ENCODE measurements at regions not wholly inside any gene's neighbourhood (a gene's known extent, or its start where the extent isn't known, plus 50 kb on each side); places are given as distances from the start of the nearest gene placed in this dataset.

DNA sequence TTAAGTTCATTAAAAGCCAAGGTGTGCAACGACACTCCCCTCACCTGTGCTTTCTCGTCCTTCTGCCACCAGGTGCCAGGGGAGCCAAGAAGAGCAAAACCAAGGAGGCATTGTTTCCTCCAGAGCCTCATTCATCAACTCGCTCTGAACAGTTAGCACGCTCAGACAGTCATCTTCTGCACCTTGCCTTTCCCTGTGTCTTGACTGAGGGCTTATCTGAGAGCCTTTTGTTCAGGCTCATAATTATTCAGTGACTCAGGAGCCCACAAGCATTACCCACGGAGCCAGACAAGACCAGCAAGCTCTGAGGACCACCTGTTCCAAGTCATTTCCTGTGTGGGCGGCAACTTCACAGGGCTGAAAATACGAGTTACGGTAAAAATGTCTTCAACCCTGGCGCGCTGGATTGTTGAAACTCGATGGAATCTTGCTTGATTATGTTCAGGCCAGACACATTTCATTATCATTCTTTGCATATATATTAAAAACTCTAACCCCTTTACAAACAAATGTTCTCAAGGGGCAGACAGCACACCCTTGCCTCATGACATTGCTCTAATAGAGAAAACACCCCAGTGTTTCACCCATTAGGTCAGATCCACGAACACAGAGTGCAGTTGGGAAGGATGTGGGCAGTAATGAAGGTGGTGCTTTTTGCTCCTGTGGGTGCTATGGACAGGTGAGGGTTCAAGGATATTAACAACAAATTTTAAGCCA, 89.7 kb upstream of the RUNX1 start:
- TF ChIP-seq, protein P1, sequence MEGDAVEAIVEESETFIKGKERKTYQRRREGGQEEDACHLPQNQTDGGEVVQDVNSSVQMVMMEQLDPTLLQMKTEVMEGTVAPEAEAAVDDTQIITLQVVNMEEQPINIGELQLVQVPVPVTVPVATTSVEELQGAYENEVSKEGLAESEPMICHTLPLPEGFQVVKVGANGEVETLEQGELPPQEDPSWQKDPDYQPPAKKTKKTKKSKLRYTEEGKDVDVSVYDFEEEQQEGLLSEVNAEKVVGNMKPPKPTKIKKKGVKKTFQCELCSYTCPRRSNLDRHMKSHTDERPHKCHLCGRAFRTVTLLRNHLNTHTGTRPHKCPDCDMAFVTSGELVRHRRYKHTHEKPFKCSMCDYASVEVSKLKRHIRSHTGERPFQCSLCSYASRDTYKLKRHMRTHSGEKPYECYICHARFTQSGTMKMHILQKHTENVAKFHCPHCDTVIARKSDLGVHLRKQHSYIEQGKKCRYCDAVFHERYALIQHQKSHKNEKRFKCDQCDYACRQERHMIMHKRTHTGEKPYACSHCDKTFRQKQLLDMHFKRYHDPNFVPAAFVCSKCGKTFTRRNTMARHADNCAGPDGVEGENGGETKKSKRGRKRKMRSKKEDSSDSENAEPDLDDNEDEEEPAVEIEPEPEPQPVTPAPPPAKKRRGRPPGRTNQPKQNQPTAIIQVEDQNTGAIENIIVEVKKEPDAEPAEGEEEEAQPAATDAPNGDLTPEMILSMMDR (IDR thresholded peaks at IDR 0.05) = no peak
- TF ChIP-seq POLR2A (IDR thresholded peaks at IDR 0.05) = no peak
